ENCODE measurements at regions not wholly inside any gene's neighbourhood (a gene's known extent, or its start where the extent isn't known, plus 50 kb on each side); places are given as distances from the start of the nearest gene placed in this dataset.

- Mint-ChIP-seq H3K4me1 (ENCODE audit: unreplicated experiment) (no peaks in the 10 kb centered on the region), H3K36me3 (no peaks in the 10 kb centered on the region)
Observed at GRCh38 chr12:30257618-30258017, 438.1 kb downstream of the IPO8 start.

GRCh38 chr12:30251546-30251945, 444.1 kb downstream of the IPO8 start:
- Mint-ChIP-seq H3K4me1 (ENCODE audit: unreplicated experiment) (no peaks in the 10 kb centered on the region), H3K36me3 (no peaks in the 10 kb centered on the region), H3K27ac (no peak overlapping the region), H3K27me3 (no peaks in the 10 kb centered on the region), H3K9me3 (no peaks in the 10 kb centered on the region), H3K4me3 (no peak overlapping the region)
- no peak for DNase-seq (ENCODE audit: extremely low spot score, unreplicated experiment)
- TF ChIP-seq CTCF (conservative IDR thresholded peaks at IDR 0.05): no peak

More at GRCh38 chr12:30257618-30258017, 438.1 kb downstream of the IPO8 start:
- Mint-ChIP-seq H3K27ac (no peak overlapping the region), H3K4me3 (no peak overlapping the region), H3K27me3 (no peaks in the 10 kb centered on the region), H3K9me3 (no peaks in the 10 kb centered on the region)
- DNase-seq (ENCODE audit: extremely low spot score, unreplicated experiment): no peak
- TF ChIP-seq CTCF (conservative IDR thresholded peaks at IDR 0.05): no peak

- H3K27me3 Mint-ChIP-seq: no peaks in the 10 kb centered on the region
- TF ChIP-seq CTCF (conservative IDR thresholded peaks at IDR 0.05): no peak
- DNase-seq (ENCODE audit: extremely low spot score, unreplicated experiment): no peak
- H3K4me1 Mint-ChIP-seq (ENCODE audit: unreplicated experiment): no peaks in the 10 kb centered on the region
- H3K4me3 Mint-ChIP-seq: no peak overlapping the region
- no peak overlapping the region for H3K27ac Mint-ChIP-seq
- no peaks in the 10 kb centered on the region for H3K9me3 Mint-ChIP-seq
- H3K36me3 Mint-ChIP-seq: no peaks in the 10 kb centered on the region
Observed at GRCh38 chr12:30243426-30243825, 452.2 kb downstream of the IPO8 start.

- Mint-ChIP-seq H3K4me3 (no peak overlapping the region), H3K4me1 (ENCODE audit: unreplicated experiment) (no peaks in the 10 kb centered on the region), H3K27me3 (peaks cover 3% of the 10 kb centered on the region), H3K36me3 (no peaks in the 10 kb centered on the region), H3K27ac (no peak overlapping the region), H3K9me3 (no peaks in the 10 kb centered on the region)
- TF ChIP-seq CTCF (conservative IDR thresholded peaks at IDR 0.05): no peak
- no peak for DNase-seq (ENCODE audit: extremely low spot score, unreplicated experiment)
Observed at GRCh38 chr12:30219047-30219446, 435.3 kb upstream of the TMTC1 start.

- H3K4me3 Mint-ChIP-seq: no peak overlapping the region
- no peak for TF ChIP-seq CTCF (conservative IDR thresholded peaks at IDR 0.05)
- no peak for DNase-seq (ENCODE audit: extremely low spot score, unreplicated experiment)
- H3K9me3 Mint-ChIP-seq: no peaks in the 10 kb centered on the region
- H3K27me3 Mint-ChIP-seq: peaks cover 3% of the 10 kb centered on the region
- no peaks in the 10 kb centered on the region for H3K4me1 Mint-ChIP-seq (ENCODE audit: unreplicated experiment)
- no peaks in the 10 kb centered on the region for H3K36me3 Mint-ChIP-seq
- no peak overlapping the region for H3K27ac Mint-ChIP-seq
Observed at GRCh38 chr12:30218073-30218472, 434.3 kb upstream of the TMTC1 start.

- no peaks in the 10 kb centered on the region for H3K9me3 Mint-ChIP-seq
- no peak overlapping the region for H3K27ac Mint-ChIP-seq
- DNase-seq (ENCODE audit: extremely low spot score, unreplicated experiment): no peak
- H3K4me1 Mint-ChIP-seq (ENCODE audit: unreplicated experiment): no peaks in the 10 kb centered on the region
- TF ChIP-seq CTCF (conservative IDR thresholded peaks at IDR 0.05): no peak
- no peaks in the 10 kb centered on the region for H3K36me3 Mint-ChIP-seq
- no peaks in the 10 kb centered on the region for H3K27me3 Mint-ChIP-seq
- no peak overlapping the region for H3K4me3 Mint-ChIP-seq
Observed at GRCh38 chr12:30213166-30213565, 429.4 kb upstream of the TMTC1 start.
